ENCODE measurements at regions not wholly inside any gene's neighbourhood (a gene's known extent, or its start where the extent isn't known, plus 50 kb on each side); places are given as distances from the start of the nearest gene placed in this dataset.

- no peak for TF ChIP-seq ZNF565 (CRISPR knock-in tag; conservative IDR thresholded peaks at IDR 0.05; ENCODE audit: low read depth)
- TF ChIP-seq TCF4 (CRISPR knock-in tag; IDR thresholded peaks at IDR 0.05; ENCODE audit: borderline replicate concordance): no peak
- TF ChIP-seq PPARA (CRISPR knock-in tag; IDR thresholded peaks at IDR 0.05; ENCODE audit: borderline replicate concordance): no peak
- TF ChIP-seq ZFP30 (CRISPR knock-in tag; IDR thresholded peaks at IDR 0.05): no peak
- TF ChIP-seq CSRNP3 (CRISPR knock-in tag; IDR thresholded peaks at IDR 0.05): no peak
- TF ChIP-seq RARB (CRISPR knock-in tag; IDR thresholded peaks at IDR 0.05): no peak
- no peak for TF ChIP-seq GLIS3 (CRISPR knock-in tag; IDR thresholded peaks at IDR 0.05)
Measured at GRCh38 chr14:38755036-38755435, 348.0 kb downstream of the SEC23A start.

Measured in SK-N-SH treated with all-trans-retinoic acid at 6 μM for 48 hours (cell line).